ENCODE measurements at regions not wholly inside any gene's neighbourhood (a gene's known extent, or its start where the extent isn't known, plus 50 kb on each side); places are given as distances from the start of the nearest gene placed in this dataset.

- H3K27ac ChIP-seq: no peak overlapping the region
- no peak overlapping the region for H3K4me3 ChIP-seq
- H3K27me3 ChIP-seq: no peaks in the 10 kb centered on the region
- H3K36me3 ChIP-seq: no peaks in the 10 kb centered on the region
- TF ChIP-seq CTCF (IDR thresholded peaks at IDR 0.05; ENCODE audit: low read depth, low read length): no peak
- DNase-seq (ENCODE audit: low read depth in 1 of 2, low spot score in 1 of 2): no peak
- no peaks in the 10 kb centered on the region for H3K9me3 ChIP-seq (ENCODE audit: low read depth)
- H3K4me1 ChIP-seq (ENCODE audit: low read depth): no peaks in the 10 kb centered on the region
Observed at GRCh38 chr6:104207635-104208034, 652.1 kb downstream of the HACE1 start.

DNA sequence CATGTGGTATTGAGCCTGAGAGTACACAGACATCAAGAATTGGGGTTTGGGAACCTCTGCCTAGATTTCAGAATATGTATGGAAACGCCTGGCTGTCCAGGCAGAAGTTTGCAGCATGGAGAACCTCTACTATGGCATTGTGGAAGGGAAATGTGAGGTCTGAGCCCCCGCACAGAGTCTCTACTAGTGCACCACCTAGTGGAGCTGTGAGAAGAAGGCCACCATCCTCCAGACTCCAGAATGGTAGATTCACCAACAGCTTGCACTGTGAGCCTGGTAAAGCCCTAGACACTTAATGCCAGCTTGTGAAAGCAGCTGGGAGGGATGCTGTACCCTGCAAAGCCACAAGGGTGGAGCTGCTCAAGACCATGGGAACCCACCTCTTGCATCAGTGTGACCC, 658.2 kb downstream of the HACE1 start:
- Histone ChIP-seq H3K36me3 (no peaks in the 10 kb centered on the region), H3K27ac (no peak overlapping the region), H3K4me1 (ENCODE audit: low read depth) (no peaks in the 10 kb centered on the region), H3K4me3 (no peak overlapping the region), H3K27me3 (no peaks in the 10 kb centered on the region), H3K9me3 (ENCODE audit: low read depth) (no peaks in the 10 kb centered on the region)
- no peak for DNase-seq (ENCODE audit: low read depth in 1 of 2, low spot score in 1 of 2)
- TF ChIP-seq CTCF (IDR thresholded peaks at IDR 0.05; ENCODE audit: low read depth, low read length): no peak

DNA sequence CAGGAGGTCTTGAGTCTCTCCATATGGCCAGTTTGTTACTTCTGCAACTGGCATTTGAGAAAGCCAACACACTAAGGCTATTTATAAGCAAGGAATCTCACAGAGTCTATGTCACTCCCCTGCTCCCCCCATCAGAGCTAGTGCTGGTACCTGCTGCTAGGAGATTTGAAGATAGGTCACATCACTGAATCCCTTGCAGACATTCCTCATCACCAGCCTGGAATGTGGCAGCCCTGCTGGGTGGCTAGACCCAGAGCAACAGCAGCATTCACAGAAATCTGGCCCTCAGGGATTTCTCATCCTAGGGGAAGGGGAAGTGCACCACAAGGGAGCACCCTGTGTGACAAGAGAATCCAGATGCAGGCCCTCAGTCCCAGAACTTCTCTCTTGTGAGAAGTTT, 672.1 kb downstream of the HACE1 start:
- Histone ChIP-seq H3K4me1 (ENCODE audit: low read depth) (no peaks in the 10 kb centered on the region), H3K36me3 (no peaks in the 10 kb centered on the region), H3K27me3 (no peaks in the 10 kb centered on the region), H3K9me3 (ENCODE audit: low read depth) (no peaks in the 10 kb centered on the region), H3K4me3 (no peak overlapping the region), H3K27ac (no peak overlapping the region)
- DNase-seq (ENCODE audit: low read depth in 1 of 2, low spot score in 1 of 2): no peak
- TF ChIP-seq CTCF (IDR thresholded peaks at IDR 0.05; ENCODE audit: low read depth, low read length): no peak

DNA sequence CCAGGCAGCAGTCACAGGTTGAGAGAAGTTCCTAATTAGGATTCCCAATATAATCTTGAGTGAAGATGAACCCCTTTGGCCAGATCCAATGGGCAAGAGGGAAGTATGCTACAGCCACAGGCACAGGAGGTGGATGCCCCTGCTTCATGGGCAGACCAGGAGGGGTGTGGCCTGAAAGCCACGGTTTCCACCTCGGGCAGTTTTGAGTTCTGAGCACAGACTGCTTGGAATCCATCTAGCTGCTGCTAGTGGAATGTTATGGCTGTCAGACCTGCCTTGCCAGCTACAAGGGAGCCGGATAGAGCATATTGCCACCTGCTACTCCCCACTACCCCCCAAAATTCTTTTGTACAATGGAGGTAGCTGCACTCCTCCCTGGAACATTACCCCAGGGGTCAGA, 672.9 kb downstream of the HACE1 start:
- DNase-seq (ENCODE audit: low read depth in 1 of 2, low spot score in 1 of 2): no peak
- Histone ChIP-seq H3K36me3 (no peaks in the 10 kb centered on the region), H3K27ac (no peak overlapping the region), H3K4me3 (no peak overlapping the region), H3K9me3 (ENCODE audit: low read depth) (no peaks in the 10 kb centered on the region), H3K27me3 (no peaks in the 10 kb centered on the region), H3K4me1 (ENCODE audit: low read depth) (no peaks in the 10 kb centered on the region)
- TF ChIP-seq CTCF (IDR thresholded peaks at IDR 0.05; ENCODE audit: low read depth, low read length): no peak

GRCh38 chr6:104183816-104184435, 675.8 kb downstream of the HACE1 start:
- no peak overlapping the region for H3K27ac ChIP-seq
- no peaks in the 10 kb centered on the region for H3K27me3 ChIP-seq
- DNase-seq (ENCODE audit: low read depth in 1 of 2, low spot score in 1 of 2): no peak
- no peaks in the 10 kb centered on the region for H3K36me3 ChIP-seq
- H3K4me3 ChIP-seq: no peak overlapping the region
- no peaks in the 10 kb centered on the region for H3K4me1 ChIP-seq (ENCODE audit: low read depth)
- TF ChIP-seq CTCF (IDR thresholded peaks at IDR 0.05; ENCODE audit: low read depth, low read length): no peak
- H3K9me3 ChIP-seq (ENCODE audit: low read depth): no peaks in the 10 kb centered on the region

- Histone ChIP-seq H3K4me3 (no peak overlapping the region), H3K9me3 (ENCODE audit: low read depth) (no peaks in the 10 kb centered on the region), H3K27ac (no peak overlapping the region), H3K36me3 (no peaks in the 10 kb centered on the region), H3K4me1 (ENCODE audit: low read depth) (no peaks in the 10 kb centered on the region), H3K27me3 (no peaks in the 10 kb centered on the region)
- no peak for TF ChIP-seq CTCF (IDR thresholded peaks at IDR 0.05; ENCODE audit: low read depth, low read length)
- DNase-seq (ENCODE audit: low read depth in 1 of 2, low spot score in 1 of 2): peak in 1 of 2 donors; percentile 2
Observed at GRCh38 chr6:104182811-104183210, 676.9 kb downstream of the HACE1 start.
